ENCODE measurements at regions not wholly inside any gene's neighbourhood (a gene's known extent, or its start where the extent isn't known, plus 50 kb on each side); places are given as distances from the start of the nearest gene placed in this dataset.
"Not testable (repeated sequence)": the region's sequence is repeated elsewhere in the genome, so short reads cannot be mapped to it uniquely, and the experiment has no call there.

DNA sequence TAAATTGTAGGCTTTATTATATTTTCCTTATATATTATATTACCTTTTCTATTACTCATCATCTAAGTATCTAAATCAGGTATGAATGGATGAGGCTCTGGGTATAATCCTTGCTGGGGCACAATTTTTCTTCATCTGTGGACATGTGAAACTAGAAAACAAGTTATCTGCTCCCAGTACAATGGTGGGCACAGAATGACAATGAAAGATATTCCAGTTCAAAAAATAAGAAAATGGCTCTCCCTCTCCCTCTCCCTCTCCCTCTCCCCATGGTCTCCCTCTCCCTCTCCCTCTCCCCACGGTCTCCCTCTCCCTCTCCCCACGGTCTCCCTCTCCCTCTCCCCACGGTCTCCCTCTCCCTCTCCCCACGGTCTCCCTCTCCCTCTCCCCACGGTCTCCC is 76.2 kb upstream of the EHBP1 start:
- not testable (repeated sequence) for H3K27ac ChIP-seq (ENCODE audit: low read depth, low read length); H3K36me3 ChIP-seq (ENCODE audit: control insufficient read depth, insufficient read depth, low read length); H3K4me3 ChIP-seq (ENCODE audit: low read depth, low read length); H3K9ac ChIP-seq (ENCODE audit: low read length); H3K4me1 ChIP-seq (ENCODE audit: control insufficient read depth, insufficient read depth, low read length); H3K27me3 ChIP-seq (ENCODE audit: control insufficient read depth, insufficient read depth, low read length)
- peaks cover 14% of the 10 kb centered on the region; the same call in 1 of the 2 replicates for H3K9me3 ChIP-seq (ENCODE audit: control insufficient read depth, insufficient read depth, low read depth, low read length)

- Histone ChIP-seq H3K4me3 (ENCODE audit: low read depth, low read length) (no peak overlapping the region), H3K27ac (ENCODE audit: low read depth, low read length) (no peak overlapping the region), H3K4me1 (ENCODE audit: control insufficient read depth, insufficient read depth, low read length) (peaks cover 4% of the 10 kb centered on the region; the same call in 1 of the 2 replicates), H3K36me3 (ENCODE audit: control insufficient read depth, insufficient read depth, low read length) (no peaks in the 10 kb centered on the region), H3K9ac (ENCODE audit: low read length) (no peak overlapping the region), H3K9me3 (ENCODE audit: control insufficient read depth, insufficient read depth, low read depth, low read length) (peaks cover 7% of the 10 kb centered on the region; the same call in 1 of the 2 replicates), H3K27me3 (ENCODE audit: control insufficient read depth, insufficient read depth, low read length) (no peaks in the 10 kb centered on the region)
Measured at GRCh38 chr2:62627667-62628066, 77.8 kb upstream of the EHBP1 start.

- Histone ChIP-seq H3K4me1 (ENCODE audit: control insufficient read depth, insufficient read depth, low read length) (peaks cover 4% of the 10 kb centered on the region; the same call in 1 of the 2 replicates), H3K27me3 (ENCODE audit: control insufficient read depth, insufficient read depth, low read length) (no peaks in the 10 kb centered on the region), H3K9ac (ENCODE audit: low read length) (no peak overlapping the region), H3K9me3 (ENCODE audit: control insufficient read depth, insufficient read depth, low read depth, low read length) (no peaks in the 10 kb centered on the region), H3K36me3 (ENCODE audit: control insufficient read depth, insufficient read depth, low read length) (no peaks in the 10 kb centered on the region), H3K27ac (ENCODE audit: low read depth, low read length) (no peak overlapping the region), H3K4me3 (ENCODE audit: low read depth, low read length) (no peak overlapping the region)
Measured at GRCh38 chr2:62624855-62625254, 80.7 kb upstream of the EHBP1 start.

DNA sequence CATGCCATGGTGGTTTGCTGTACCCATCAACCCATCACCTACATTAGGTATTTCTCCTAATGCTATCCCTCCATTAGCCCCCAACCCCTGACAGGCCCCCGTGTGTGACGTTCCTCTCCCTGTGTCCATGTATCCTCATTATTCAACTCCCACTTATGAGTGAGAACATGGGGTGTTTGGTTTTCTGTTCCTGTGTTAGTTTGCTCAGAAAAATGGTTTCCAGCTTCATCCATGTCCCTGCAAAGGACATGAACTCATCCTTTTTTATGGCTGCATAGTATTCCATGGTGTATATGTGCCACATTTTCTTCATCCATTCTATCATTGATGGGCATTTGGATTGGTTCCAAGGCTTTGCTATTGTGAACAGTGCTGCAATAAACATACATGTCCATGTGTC is 89.0 kb upstream of the EHBP1 start:
- H3K9ac ChIP-seq (ENCODE audit: low read length); H3K4me3 ChIP-seq (ENCODE audit: low read depth, low read length); H3K27me3 ChIP-seq (ENCODE audit: control insufficient read depth, insufficient read depth, low read length); H3K36me3 ChIP-seq (ENCODE audit: control insufficient read depth, insufficient read depth, low read length); H3K27ac ChIP-seq (ENCODE audit: low read depth, low read length); H3K9me3 ChIP-seq (ENCODE audit: control insufficient read depth, insufficient read depth, low read depth, low read length); H3K4me1 ChIP-seq (ENCODE audit: control insufficient read depth, insufficient read depth, low read length): not testable (repeated sequence)

- H3K4me1 ChIP-seq (ENCODE audit: control insufficient read depth, insufficient read depth, low read length) = no peaks in the 10 kb centered on the region
Measured at GRCh38 chr2:62611854-62612253, 93.7 kb upstream of the EHBP1 start.

GRCh38 chr2:62605471-62605870 is 99.5 kb upstream of the TMEM17 start:
- H3K27ac ChIP-seq (ENCODE audit: low read depth, low read length); H3K36me3 ChIP-seq (ENCODE audit: control insufficient read depth, insufficient read depth, low read length); H3K27me3 ChIP-seq (ENCODE audit: control insufficient read depth, insufficient read depth, low read length); H3K9ac ChIP-seq (ENCODE audit: low read length); H3K4me3 ChIP-seq (ENCODE audit: low read depth, low read length); H3K4me1 ChIP-seq (ENCODE audit: control insufficient read depth, insufficient read depth, low read length): not testable (repeated sequence)
- H3K9me3 ChIP-seq (ENCODE audit: control insufficient read depth, insufficient read depth, low read depth, low read length) = peaks cover 21% of the 10 kb centered on the region

More at GRCh38 chr2:62611854-62612253, 93.7 kb upstream of the EHBP1 start:
- Histone ChIP-seq H3K4me3 (ENCODE audit: low read depth, low read length) (no peak overlapping the region), H3K9me3 (ENCODE audit: control insufficient read depth, insufficient read depth, low read depth, low read length) (no peaks in the 10 kb centered on the region), H3K9ac (ENCODE audit: low read length) (no peak overlapping the region), H3K36me3 (ENCODE audit: control insufficient read depth, insufficient read depth, low read length) (no peaks in the 10 kb centered on the region), H3K27me3 (ENCODE audit: control insufficient read depth, insufficient read depth, low read length) (no peaks in the 10 kb centered on the region), H3K27ac (ENCODE audit: low read depth, low read length) (no peak overlapping the region)

DNA sequence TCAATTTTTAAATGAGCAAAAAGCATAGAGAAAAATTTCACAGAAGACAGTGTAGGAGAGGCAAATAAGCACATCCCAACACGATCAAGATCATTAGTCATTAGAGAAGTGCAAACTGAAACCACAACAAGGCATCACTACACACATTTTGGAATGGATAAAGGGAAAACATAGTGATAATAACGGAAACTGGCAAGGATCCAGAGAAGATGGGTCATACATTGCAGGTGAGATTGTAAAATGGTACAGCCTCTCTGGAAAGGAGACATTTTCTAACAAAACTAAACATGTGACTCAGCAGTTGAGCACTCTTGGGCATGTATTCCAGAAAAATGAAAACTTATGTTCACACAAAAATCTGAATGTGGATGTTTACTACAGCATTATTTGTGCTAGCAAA is 98.3 kb upstream of the TMEM17 start:
- no peaks in the 10 kb centered on the region for H3K36me3 ChIP-seq (ENCODE audit: control insufficient read depth, insufficient read depth, low read length)

DNA sequence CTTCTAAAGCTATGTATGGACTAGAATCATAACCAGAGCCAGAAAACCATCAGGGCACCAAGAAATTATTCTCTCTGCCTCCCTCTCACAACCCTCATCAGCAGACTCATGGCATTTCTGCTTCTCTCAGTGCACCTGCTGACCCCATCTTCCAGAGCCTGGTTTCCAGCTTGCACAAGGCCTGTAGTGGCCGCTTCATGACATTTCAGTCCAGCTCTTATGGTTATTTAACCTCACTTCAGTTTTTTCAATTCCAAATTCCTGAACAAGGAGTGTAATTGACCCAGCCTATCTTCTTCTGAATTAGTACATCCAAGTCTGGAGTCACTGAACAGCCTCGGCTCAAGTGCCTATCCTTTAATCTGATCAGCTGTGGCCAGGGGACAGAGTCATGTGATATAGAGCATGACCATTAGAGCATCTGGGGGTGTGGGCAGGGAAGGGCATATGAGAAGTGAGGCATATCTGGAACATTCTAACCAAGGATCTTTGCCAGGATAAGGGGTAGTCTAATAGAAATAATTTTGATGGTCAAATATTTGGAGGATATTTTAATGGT is 97.2 kb upstream of the TMEM17 start:
- Histone ChIP-seq H3K9ac (ENCODE audit: low read length) (no peak overlapping the region), H3K4me1 (ENCODE audit: control insufficient read depth, insufficient read depth, low read length) (no peaks in the 10 kb centered on the region), H3K4me3 (ENCODE audit: low read depth, low read length) (no peak overlapping the region), H3K27ac (ENCODE audit: low read depth, low read length) (no peak overlapping the region), H3K36me3 (ENCODE audit: control insufficient read depth, insufficient read depth, low read length) (no peaks in the 10 kb centered on the region), H3K27me3 (ENCODE audit: control insufficient read depth, insufficient read depth, low read length) (no peaks in the 10 kb centered on the region), H3K9me3 (ENCODE audit: control insufficient read depth, insufficient read depth, low read depth, low read length) (peaks cover 21% of the 10 kb centered on the region)

More for the DNA sequence above, 98.3 kb upstream of the TMEM17 start:
- Histone ChIP-seq H3K4me1 (ENCODE audit: control insufficient read depth, insufficient read depth, low read length) (no peaks in the 10 kb centered on the region), H3K9me3 (ENCODE audit: control insufficient read depth, insufficient read depth, low read depth, low read length) (peaks cover 21% of the 10 kb centered on the region), H3K9ac (ENCODE audit: low read length) (no peak overlapping the region), H3K27me3 (ENCODE audit: control insufficient read depth, insufficient read depth, low read length) (no peaks in the 10 kb centered on the region), H3K4me3 (ENCODE audit: low read depth, low read length) (no peak overlapping the region), H3K27ac (ENCODE audit: low read depth, low read length) (no peak overlapping the region)

DNA sequence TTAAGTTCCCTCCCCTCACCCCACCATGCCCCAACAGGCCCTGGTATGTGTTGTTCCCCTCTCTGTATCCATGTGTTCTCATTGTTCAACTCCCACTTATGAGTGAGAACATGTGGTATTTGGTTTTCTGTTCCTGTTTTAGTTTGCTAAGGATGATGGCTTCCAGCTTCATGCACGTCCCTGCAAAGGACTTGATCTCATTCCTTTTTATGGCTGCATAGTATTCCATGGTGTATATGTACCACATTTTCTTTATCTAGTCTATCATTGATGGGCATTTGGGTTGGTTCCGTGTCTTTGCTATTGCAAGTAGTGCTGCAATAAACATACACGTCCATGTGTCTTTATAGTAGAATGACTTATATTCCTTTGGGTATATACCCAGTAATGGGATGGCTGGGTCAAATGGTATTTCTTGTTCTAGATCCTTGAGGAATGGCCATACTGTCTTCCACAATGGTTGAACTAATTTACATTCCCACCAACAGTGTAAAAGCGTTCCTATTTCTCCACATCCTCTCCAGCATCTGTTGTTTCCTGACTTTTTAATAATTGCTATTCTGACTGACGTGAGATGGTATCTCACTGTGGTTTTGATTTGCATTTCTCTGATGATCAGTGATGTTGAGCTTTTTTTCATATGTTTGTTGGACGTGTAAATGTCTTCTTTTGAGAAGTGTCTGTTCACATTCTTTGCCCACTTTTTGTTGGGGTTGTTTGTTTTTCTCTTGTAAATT is 93.8 kb upstream of the TMEM17 start:
- H3K9ac ChIP-seq (ENCODE audit: low read length); H3K27ac ChIP-seq (ENCODE audit: low read depth, low read length); H3K36me3 ChIP-seq (ENCODE audit: control insufficient read depth, insufficient read depth, low read length); H3K4me1 ChIP-seq (ENCODE audit: control insufficient read depth, insufficient read depth, low read length); H3K27me3 ChIP-seq (ENCODE audit: control insufficient read depth, insufficient read depth, low read length); H3K4me3 ChIP-seq (ENCODE audit: low read depth, low read length): not testable (repeated sequence)
- peaks cover 16% of the 10 kb centered on the region for H3K9me3 ChIP-seq (ENCODE audit: control insufficient read depth, insufficient read depth, low read depth, low read length)

GRCh38 chr2:62597323-62597722 is 91.3 kb upstream of the TMEM17 start:
- no peak overlapping the region for H3K4me3 ChIP-seq (ENCODE audit: low read depth, low read length)
- H3K9me3 ChIP-seq (ENCODE audit: control insufficient read depth, insufficient read depth, low read depth, low read length) = no peaks in the 10 kb centered on the region
- no peaks in the 10 kb centered on the region for H3K4me1 ChIP-seq (ENCODE audit: control insufficient read depth, insufficient read depth, low read length)
- no peaks in the 10 kb centered on the region for H3K36me3 ChIP-seq (ENCODE audit: control insufficient read depth, insufficient read depth, low read length)
- no peak overlapping the region for H3K9ac ChIP-seq (ENCODE audit: low read length)
- H3K27ac ChIP-seq (ENCODE audit: low read depth, low read length) = no peak overlapping the region
- no peaks in the 10 kb centered on the region for H3K27me3 ChIP-seq (ENCODE audit: control insufficient read depth, insufficient read depth, low read length)

- H3K36me3 ChIP-seq (ENCODE audit: control insufficient read depth, insufficient read depth, low read length) = no peaks in the 10 kb centered on the region
- H3K27ac ChIP-seq (ENCODE audit: low read depth, low read length) = no peak overlapping the region
- H3K4me3 ChIP-seq (ENCODE audit: low read depth, low read length) = no peak overlapping the region
- no peak overlapping the region for H3K9ac ChIP-seq (ENCODE audit: low read length)
- H3K4me1 ChIP-seq (ENCODE audit: control insufficient read depth, insufficient read depth, low read length) = no peaks in the 10 kb centered on the region
- no peaks in the 10 kb centered on the region for H3K27me3 ChIP-seq (ENCODE audit: control insufficient read depth, insufficient read depth, low read length)
- no peaks in the 10 kb centered on the region for H3K9me3 ChIP-seq (ENCODE audit: control insufficient read depth, insufficient read depth, low read depth, low read length)
Measured at GRCh38 chr2:62596061-62596921, 90.3 kb upstream of the TMEM17 start.
